Spleen (tissue), 11 donors: ENCODE measurements at regions not wholly inside any gene's neighbourhood (a gene's known extent, or its start where the extent isn't known, plus 50 kb on each side); places are given as distances from the start of the nearest gene placed in this dataset.

ENCODE experiments used
- DNase-seq: peaks from one replicate; pipeline ENCODE4 v3.0.0-alpha.2; 2020
- H3K27ac ChIP-seq, 8 donors: fragments of 200-600 bp; sonication (generic) in 7 of 8; 1 replicate in 4 of 8; 2 replicates in 4 of 8; pipeline versions ENCODE4 v1.5.0 to v1.8.0; 2016 to 2021; ENCODE audit warnings: inconsistent platforms in 4 of 8, mild to moderate bottlenecking in 4 of 8, moderate library complexity in 1 of 8
- H3K27me3 ChIP-seq, 7 donors: fragments of 200-600 bp; sonication (generic) in 6 of 7; replicated peaks in 1 of 7; 1 replicate in 4 of 7; 2 replicates in 3 of 7; pipeline versions ENCODE4 v1.5.0 to v1.8.0; 2016 to 2021; ENCODE audit warnings: inconsistent platforms in 3 of 7, mild to moderate bottlenecking in 1 of 7
- H3K36me3 ChIP-seq, 6 donors: fragments of 200-600 bp; sonication (generic) in 5 of 6; 1 replicate in 4 of 6; 2 replicates in 2 of 6; pipeline versions ENCODE4 v1.5.0 to v1.8.0; 2016 to 2021; ENCODE audit warnings: inconsistent platforms in 2 of 6
- H3K4me1 ChIP-seq, 6 donors: fragments of 200-600 bp; sonication (generic) in 5 of 6; 1 replicate in 3 of 6; 2 replicates in 3 of 6; pipeline versions ENCODE4 v1.5.0 to v1.8.0; 2016 to 2021; ENCODE audit warnings: inconsistent platforms in 3 of 6
- H3K4me3 ChIP-seq, 8 donors: fragments of 200-600 bp; sonication (generic) in 7 of 8; 1 replicate in 4 of 8; 2 replicates in 4 of 8; pipeline versions ENCODE4 v1.5.0 to v1.8.0; 2016 to 2021; ENCODE audit warnings: inconsistent platforms in 4 of 8, mild to moderate bottlenecking in 4 of 8, moderate library complexity in 2 of 8
- H3K9me3 ChIP-seq, 8 donors: fragments of 200-600 bp; sonication (generic) in 7 of 8; 1 replicate in 4 of 8; 2 replicates in 4 of 8; pipeline versions ENCODE4 v1.5.0 to v1.8.0; 2016 to 2021; ENCODE audit warnings: inconsistent platforms in 4 of 8
- POLR2A ChIP-seq, 3 donors: fragments of 450-650 bp; IDR thresholded peaks; one replicate each; pipeline ENCODE4 v1.5.1; 2017; ENCODE audit warnings: antibody characterized with exemption in 3 of 3, mild to moderate bottlenecking in 1 of 3
- POLR2AphosphoS5 ChIP-seq, 3 donors: sonication (generic); formaldehyde crosslinking; IDR thresholded peaks; one replicate each; pipeline ENCODE4 v1.5.1; 2017; ENCODE audit warnings: antibody characterized with exemption in 3 of 3
- WGBS, 5 donors: extraction: QIAGEN DNeasy Blood & Tissue Kit in 3 of 5; methylation state at CpG; one replicate each; pipeline versions ENCODE4 v1.1.5 to v1.1.7; 2013 to 2018; 5-methylcytosine and 5-hydroxymethylcytosine counted together
- intact Hi-C: fragments of 100-400 bp; cut with DNase I; formaldehyde crosslinking; loops from one replicate; pipeline ENCODE4 v1.15.0; 2023; ENCODE audit warnings: low total_unique reads
- TF ChIP-seq, protein P1 (sequence below), 11 experiments: fragments of 200-600 bp in 7 of 11; fragments of 450-650 bp in 4 of 11; sonication (generic) in 4 of 11; IDR thresholded peaks in 8 of 11; conservative IDR thresholded peaks in 3 of 11; 1 replicate in 7 of 11; 2 replicates in 4 of 11; pipeline versions ENCODE4 v1.4.0 to v1.8.0; 2016 to 2021; ENCODE audit warnings: antibody characterized with exemption in 11 of 11, inconsistent platforms in 4 of 11, mild to moderate bottlenecking in 1 of 11
- donor health status: healthy with polysubstance abuse.
- donor health status: DM: no; HTN: no; CAD: no; lungs with moderate emphysema.
- donor health status: DM: no; HTN: no; CAD: no.
- donor health status: Bipolar disorder and iron deficiency.
- donor health status: healthy.
- donor health status: DM: no; HTN: no; CAD: no.
- donor health status: DM: yes; HTN: yes; CAD: no.

GRCh38 chr4:99710681-99711345, 53.2 kb upstream of the C4orf54 start:
- TF ChIP-seq POLR2A (IDR thresholded peaks at IDR 0.05) (no peak), POLR2AphosphoS5 (IDR thresholded peaks at IDR 0.05) (no peak)
- TF ChIP-seq, protein P1, sequence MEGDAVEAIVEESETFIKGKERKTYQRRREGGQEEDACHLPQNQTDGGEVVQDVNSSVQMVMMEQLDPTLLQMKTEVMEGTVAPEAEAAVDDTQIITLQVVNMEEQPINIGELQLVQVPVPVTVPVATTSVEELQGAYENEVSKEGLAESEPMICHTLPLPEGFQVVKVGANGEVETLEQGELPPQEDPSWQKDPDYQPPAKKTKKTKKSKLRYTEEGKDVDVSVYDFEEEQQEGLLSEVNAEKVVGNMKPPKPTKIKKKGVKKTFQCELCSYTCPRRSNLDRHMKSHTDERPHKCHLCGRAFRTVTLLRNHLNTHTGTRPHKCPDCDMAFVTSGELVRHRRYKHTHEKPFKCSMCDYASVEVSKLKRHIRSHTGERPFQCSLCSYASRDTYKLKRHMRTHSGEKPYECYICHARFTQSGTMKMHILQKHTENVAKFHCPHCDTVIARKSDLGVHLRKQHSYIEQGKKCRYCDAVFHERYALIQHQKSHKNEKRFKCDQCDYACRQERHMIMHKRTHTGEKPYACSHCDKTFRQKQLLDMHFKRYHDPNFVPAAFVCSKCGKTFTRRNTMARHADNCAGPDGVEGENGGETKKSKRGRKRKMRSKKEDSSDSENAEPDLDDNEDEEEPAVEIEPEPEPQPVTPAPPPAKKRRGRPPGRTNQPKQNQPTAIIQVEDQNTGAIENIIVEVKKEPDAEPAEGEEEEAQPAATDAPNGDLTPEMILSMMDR (IDR thresholded peaks at IDR 0.05 in 8 of 11, conservative IDR thresholded peaks at IDR 0.05 in 3 of 11) = no peak
- intact Hi-C loops = no loop called here
- H3K27ac ChIP-seq = no peak overlapping the region

GRCh38 chr4:99710020-99710419, 52.4 kb upstream of the C4orf54 start:
- Histone ChIP-seq H3K27me3 (no peaks in the 10 kb centered on the region), H3K27ac (no peak overlapping the region), H3K9me3 (no peaks in the 10 kb centered on the region), H3K4me3 (no peak overlapping the region), H3K4me1 (no peaks in the 10 kb centered on the region), H3K36me3 (no peaks in the 10 kb centered on the region)
- DNase-seq = no peak
- no peak for TF ChIP-seq POLR2AphosphoS5 (IDR thresholded peaks at IDR 0.05)
- TF ChIP-seq, protein P1 (IDR thresholded peaks at IDR 0.05 in 8 of 11, conservative IDR thresholded peaks at IDR 0.05 in 3 of 11) = no peak
- TF ChIP-seq POLR2A (IDR thresholded peaks at IDR 0.05) = no peak
- intact Hi-C loops = no loop called here

More at GRCh38 chr4:99710681-99711345, 53.2 kb upstream of the C4orf54 start:
- Histone ChIP-seq H3K4me1 (no peaks in the 10 kb centered on the region), H3K36me3 (no peaks in the 10 kb centered on the region), H3K4me3 (no peak overlapping the region), H3K27me3 (no peaks in the 10 kb centered on the region), H3K9me3 (no peaks in the 10 kb centered on the region)
- DNase-seq = no peak
- 83 to 100% (median 92%) methylated on average over 1 of the region's 1 CpG for WGBS, 5 donors

- intact Hi-C loops = no loop called here
- H3K9me3 ChIP-seq = peaks cover 0 to 4% (median 0%) of the 10 kb centered on the region in 8 donors
- no peak for DNase-seq
- no peak overlapping the region for H3K4me3 ChIP-seq
- H3K4me1 ChIP-seq = no peaks in the 10 kb centered on the region
- no peak overlapping the region for H3K27ac ChIP-seq
- H3K36me3 ChIP-seq = no peaks in the 10 kb centered on the region
- no peak for TF ChIP-seq POLR2A (IDR thresholded peaks at IDR 0.05)
- TF ChIP-seq POLR2AphosphoS5 (IDR thresholded peaks at IDR 0.05) = no peak
- TF ChIP-seq, protein P1 (IDR thresholded peaks at IDR 0.05 in 8 of 11, conservative IDR thresholded peaks at IDR 0.05 in 3 of 11) = no peak
- no peaks in the 10 kb centered on the region for H3K27me3 ChIP-seq
These were observed 50.9 kb upstream of the C4orf54 start for GRCh38 chr4:99708551-99708950.
